ENCODE measurements at regions not wholly inside any gene's neighbourhood (a gene's known extent, or its start where the extent isn't known, plus 50 kb on each side); places are given as distances from the start of the nearest gene placed in this dataset.

DNA sequence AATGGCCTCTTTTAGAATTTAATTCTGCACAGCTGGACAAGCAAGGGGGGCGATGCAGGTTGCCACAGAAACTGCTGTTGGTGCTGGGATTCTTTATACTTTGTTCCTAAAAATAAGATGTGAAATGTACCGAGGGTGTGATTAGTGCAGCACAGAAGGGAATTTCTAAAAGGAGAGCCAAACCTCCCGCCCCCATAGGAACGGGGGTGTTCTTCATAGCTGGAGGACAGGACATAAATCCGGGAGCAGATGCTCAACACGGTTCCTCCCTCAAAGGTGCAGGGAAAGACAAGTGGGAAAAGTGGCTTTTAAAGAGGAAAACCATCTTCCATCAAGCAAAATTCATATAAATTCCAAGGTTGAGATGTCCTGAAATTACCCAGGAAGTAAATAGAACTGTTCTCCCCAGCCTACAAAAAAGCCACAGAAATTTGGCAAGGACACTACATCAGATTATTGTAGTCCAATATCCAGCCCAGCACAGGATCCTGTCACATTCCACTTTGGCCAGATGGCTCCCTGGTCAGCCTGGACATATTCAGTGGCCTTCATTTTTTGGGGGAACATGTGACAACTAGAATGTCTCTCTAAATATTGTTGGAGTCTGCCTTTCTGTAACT lies 51.4 kb upstream of the TMX1 start:
- TF ChIP-seq, protein P1, sequence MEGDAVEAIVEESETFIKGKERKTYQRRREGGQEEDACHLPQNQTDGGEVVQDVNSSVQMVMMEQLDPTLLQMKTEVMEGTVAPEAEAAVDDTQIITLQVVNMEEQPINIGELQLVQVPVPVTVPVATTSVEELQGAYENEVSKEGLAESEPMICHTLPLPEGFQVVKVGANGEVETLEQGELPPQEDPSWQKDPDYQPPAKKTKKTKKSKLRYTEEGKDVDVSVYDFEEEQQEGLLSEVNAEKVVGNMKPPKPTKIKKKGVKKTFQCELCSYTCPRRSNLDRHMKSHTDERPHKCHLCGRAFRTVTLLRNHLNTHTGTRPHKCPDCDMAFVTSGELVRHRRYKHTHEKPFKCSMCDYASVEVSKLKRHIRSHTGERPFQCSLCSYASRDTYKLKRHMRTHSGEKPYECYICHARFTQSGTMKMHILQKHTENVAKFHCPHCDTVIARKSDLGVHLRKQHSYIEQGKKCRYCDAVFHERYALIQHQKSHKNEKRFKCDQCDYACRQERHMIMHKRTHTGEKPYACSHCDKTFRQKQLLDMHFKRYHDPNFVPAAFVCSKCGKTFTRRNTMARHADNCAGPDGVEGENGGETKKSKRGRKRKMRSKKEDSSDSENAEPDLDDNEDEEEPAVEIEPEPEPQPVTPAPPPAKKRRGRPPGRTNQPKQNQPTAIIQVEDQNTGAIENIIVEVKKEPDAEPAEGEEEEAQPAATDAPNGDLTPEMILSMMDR (IDR thresholded peaks at IDR 0.05; ENCODE audit: control insufficient read depth, insufficient read depth, low read depth, low read length, missing control alignments): no peak
- no peak for DNase-seq (ENCODE audit: low read depth)
- no peak overlapping the region for H3K4me3 ChIP-seq (ENCODE audit: control insufficient read depth, low read depth, low read length)

DNA sequence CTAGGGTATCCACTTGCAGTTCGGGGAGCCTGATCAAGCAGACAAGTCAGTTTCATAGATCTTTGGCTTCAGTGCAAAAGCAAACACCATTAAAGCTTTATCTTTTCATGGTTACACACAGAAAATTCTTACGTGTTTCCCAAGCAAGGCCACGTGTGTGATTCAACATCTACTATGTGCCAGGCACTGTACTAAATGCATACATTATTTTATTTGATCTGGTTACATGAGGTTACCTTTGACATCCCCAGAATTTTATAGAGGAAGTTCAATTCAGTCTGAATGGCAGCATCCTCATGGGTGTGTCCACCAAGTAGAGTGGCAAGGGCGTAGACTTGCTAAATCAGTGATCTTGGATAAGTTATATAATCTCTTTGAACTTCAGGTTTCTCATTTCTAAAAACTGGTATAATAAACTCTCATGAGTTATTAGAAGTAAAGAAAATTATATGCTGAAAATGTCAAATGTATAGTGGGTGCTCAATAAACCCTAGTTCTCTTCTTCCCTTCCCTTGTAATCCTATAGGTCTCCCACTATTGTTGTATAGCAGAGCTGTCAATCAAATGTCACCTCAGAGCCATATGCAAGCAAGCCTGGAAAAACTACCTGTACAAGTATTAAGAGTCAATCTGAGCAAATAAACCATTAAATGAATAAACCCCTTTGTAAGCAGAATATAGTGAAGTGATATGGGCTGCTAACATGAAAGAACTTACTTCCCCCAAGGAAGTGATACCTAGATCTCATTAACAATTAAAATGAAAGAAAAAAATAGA lies 50.3 kb upstream of the TMX1 start:
- no peak overlapping the region for H3K4me3 ChIP-seq (ENCODE audit: control insufficient read depth, low read depth, low read length)
- no peak for DNase-seq (ENCODE audit: low read depth)
- TF ChIP-seq, protein P1 (IDR thresholded peaks at IDR 0.05; ENCODE audit: control insufficient read depth, insufficient read depth, low read depth, low read length, missing control alignments): no peak
